ENCODE measurements at regions not wholly inside any gene's neighbourhood (a gene's known extent, or its start where the extent isn't known, plus 50 kb on each side); places are given as distances from the start of the nearest gene placed in this dataset.
"Not testable (repeated sequence)": the region's sequence is repeated elsewhere in the genome, so short reads cannot be mapped to it uniquely, and the experiment has no call there.

DNA sequence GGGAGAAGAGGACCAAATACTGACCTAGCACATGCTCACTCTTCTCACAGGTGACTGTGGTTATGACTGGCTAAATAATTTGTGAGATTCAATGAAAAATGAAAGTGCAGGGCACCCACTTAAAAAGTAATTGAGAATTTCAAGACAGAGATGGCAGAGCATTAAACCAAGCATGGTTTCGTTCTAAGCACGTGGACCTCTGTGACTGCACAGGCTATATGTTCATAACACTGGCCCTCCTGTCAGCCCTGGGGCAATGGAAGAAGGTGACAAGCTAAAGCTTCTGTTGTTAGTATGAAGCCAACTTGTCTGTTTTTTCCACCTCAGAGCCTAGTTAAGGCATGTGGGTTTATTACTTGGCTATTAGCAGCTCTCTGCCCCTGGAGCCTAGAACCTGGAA is 130.9 kb downstream of the FASLG start:
- peaks cover 1% of the 10 kb centered on the region for H3K27me3 ChIP-seq (replicated peaks; ENCODE audit: control insufficient read depth, insufficient read depth, low read length)
- no peak overlapping the region for H3K4me3 ChIP-seq (replicated peaks; ENCODE audit: low read depth, low read length)
- TF ChIP-seq, protein P1, sequence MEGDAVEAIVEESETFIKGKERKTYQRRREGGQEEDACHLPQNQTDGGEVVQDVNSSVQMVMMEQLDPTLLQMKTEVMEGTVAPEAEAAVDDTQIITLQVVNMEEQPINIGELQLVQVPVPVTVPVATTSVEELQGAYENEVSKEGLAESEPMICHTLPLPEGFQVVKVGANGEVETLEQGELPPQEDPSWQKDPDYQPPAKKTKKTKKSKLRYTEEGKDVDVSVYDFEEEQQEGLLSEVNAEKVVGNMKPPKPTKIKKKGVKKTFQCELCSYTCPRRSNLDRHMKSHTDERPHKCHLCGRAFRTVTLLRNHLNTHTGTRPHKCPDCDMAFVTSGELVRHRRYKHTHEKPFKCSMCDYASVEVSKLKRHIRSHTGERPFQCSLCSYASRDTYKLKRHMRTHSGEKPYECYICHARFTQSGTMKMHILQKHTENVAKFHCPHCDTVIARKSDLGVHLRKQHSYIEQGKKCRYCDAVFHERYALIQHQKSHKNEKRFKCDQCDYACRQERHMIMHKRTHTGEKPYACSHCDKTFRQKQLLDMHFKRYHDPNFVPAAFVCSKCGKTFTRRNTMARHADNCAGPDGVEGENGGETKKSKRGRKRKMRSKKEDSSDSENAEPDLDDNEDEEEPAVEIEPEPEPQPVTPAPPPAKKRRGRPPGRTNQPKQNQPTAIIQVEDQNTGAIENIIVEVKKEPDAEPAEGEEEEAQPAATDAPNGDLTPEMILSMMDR (IDR thresholded peaks at IDR 0.05; ENCODE audit: insufficient read depth, low read length, poor library complexity, severe bottlenecking), result no peak
- H3K36me3 ChIP-seq (ENCODE audit: control insufficient read depth, insufficient read depth, low read length), result no peaks in the 10 kb centered on the region
- DNase-seq (ENCODE audit: extremely low read depth, insufficient read length), result no peak

DNA sequence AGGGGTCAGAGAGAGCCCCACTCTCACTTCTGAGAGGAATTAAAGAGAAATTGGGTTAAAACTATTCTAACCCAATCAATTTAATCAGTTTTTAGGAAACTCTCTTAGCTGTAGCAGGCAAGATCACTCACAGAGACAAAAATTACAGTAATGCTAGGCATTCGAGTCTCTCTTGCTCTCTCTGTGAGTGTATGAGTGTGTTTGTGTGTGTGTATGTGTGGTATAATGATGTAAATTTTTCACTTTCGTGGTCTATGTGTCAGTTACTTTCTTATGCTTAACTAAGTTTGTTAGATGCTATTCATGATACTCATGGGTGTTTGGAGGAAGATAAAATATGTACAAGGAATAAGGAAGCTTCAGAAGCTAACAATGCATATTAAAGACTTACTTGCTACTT is 131.3 kb downstream of the FASLG start:
- peaks cover 1% of the 10 kb centered on the region for H3K27me3 ChIP-seq (replicated peaks; ENCODE audit: control insufficient read depth, insufficient read depth, low read length)
- H3K4me3 ChIP-seq (replicated peaks; ENCODE audit: low read depth, low read length), result no peak overlapping the region
- TF ChIP-seq, protein P1 (IDR thresholded peaks at IDR 0.05; ENCODE audit: insufficient read depth, low read length, poor library complexity, severe bottlenecking), result no peak
- no peak for DNase-seq (ENCODE audit: extremely low read depth, insufficient read length)
- no peaks in the 10 kb centered on the region for H3K36me3 ChIP-seq (ENCODE audit: control insufficient read depth, insufficient read depth, low read length)

DNA sequence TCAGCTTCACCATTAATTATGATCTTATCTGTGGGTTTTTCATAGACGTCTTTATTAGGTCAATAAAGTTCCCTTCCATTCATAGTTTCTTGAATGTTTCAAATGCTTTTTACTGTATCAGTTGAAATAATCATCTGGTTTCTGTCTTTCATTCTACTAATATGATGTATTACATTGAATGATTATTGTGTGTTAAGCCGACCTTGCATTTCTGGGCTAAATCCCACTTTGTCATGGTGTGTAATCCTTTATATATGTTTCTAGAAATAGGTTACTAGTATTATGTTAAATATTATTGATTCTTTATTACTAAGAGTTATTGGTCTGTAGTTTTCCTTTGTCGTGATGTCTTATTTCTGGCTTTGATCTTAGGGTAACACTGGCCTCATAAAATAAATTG is 134.9 kb downstream of the FASLG start:
- H3K27me3 ChIP-seq (replicated peaks; ENCODE audit: control insufficient read depth, insufficient read depth, low read length), result peaks cover under 1% of the 10 kb centered on the region
- TF ChIP-seq, protein P1 (IDR thresholded peaks at IDR 0.05; ENCODE audit: insufficient read depth, low read length, poor library complexity, severe bottlenecking), result no peak
- no peak overlapping the region for H3K4me3 ChIP-seq (replicated peaks; ENCODE audit: low read depth, low read length)
- H3K36me3 ChIP-seq (ENCODE audit: control insufficient read depth, insufficient read depth, low read length), result no peaks in the 10 kb centered on the region
- no peak for DNase-seq (ENCODE audit: extremely low read depth, insufficient read length)

DNA sequence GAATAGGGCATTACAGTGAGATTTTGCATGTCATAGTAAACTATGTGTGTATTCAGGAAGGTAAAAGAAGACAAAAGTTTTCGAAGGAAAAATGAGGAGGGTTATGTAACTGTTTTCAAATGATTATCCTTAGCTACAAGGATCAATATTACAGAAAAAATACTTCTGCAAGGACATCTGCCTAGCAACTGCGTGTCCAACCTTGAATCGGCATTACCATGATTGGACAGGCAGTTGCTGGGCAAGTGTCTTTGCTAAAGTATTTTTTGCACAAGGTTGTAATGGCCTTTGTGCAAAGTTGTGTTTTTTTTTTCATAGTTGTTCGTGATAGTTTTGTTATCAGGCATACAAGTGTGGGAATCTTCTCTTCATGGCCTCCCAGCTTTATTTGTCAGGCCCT is 136.8 kb downstream of the FASLG start:
- TF ChIP-seq, protein P1 (IDR thresholded peaks at IDR 0.05; ENCODE audit: insufficient read depth, low read length, poor library complexity, severe bottlenecking), result no peak
- Histone ChIP-seq H3K27me3 (replicated peaks; ENCODE audit: control insufficient read depth, insufficient read depth, low read length) (no peaks in the 10 kb centered on the region; the same call in 1 of the 2 replicates), H3K36me3 (ENCODE audit: control insufficient read depth, insufficient read depth, low read length) (no peaks in the 10 kb centered on the region), H3K4me3 (replicated peaks; ENCODE audit: low read depth, low read length) (no peak overlapping the region)
- DNase-seq (ENCODE audit: extremely low read depth, insufficient read length), result no peak

DNA sequence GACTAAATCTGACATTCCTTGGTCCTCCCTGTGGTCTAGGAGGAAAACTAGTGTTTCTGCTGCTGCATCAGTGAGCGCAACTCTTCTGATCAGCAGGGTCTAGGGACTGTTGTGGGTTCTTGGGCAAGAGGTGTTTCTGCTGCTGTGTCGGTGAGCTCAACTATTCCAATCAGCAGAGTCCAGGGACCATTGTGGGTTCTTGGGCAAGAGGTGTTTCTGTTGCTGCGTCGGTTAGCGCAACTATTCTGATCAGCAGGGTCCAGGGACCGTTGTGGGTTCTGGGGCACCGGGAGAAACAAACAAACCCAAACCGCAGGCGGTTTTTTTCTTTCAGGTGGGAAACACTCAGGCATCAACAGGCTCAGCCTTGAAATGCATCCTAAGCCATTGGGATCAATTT is 140.9 kb downstream of the FASLG start:
- not testable (repeated sequence) for H3K27me3 ChIP-seq (replicated peaks; ENCODE audit: control insufficient read depth, insufficient read depth, low read length); H3K36me3 ChIP-seq (ENCODE audit: control insufficient read depth, insufficient read depth, low read length); H3K4me3 ChIP-seq (replicated peaks; ENCODE audit: low read depth, low read length); DNase-seq (ENCODE audit: extremely low read depth, insufficient read length)

DNA sequence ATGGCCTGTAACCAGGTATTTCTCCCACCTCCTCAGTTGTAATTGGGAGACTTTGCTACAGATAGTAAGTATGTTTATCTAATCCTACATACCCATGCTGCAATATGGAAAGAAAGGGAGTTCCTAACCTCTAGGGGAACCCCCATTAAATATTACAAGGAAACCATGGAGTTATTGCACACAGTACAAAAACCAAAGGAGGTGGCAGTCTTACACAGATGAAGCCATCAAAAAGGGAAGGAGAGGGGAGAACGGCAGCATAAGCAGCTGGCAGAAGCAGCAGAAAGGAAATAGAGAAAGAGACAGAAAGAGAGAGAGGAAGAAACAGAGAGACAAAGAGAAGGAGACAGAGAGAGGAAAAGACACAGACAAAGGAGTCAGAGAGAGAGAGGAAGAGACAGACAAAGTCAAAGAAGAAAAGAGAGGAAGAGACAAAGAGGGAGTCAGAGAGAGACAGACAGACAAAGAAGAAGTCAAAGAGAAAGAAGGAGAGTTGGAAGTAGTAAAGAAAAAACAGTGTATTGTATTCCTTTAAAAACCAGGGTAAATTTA is 142.9 kb downstream of the FASLG start:
- no peaks in the 10 kb centered on the region; the same call in 1 of the 2 replicates for H3K27me3 ChIP-seq (replicated peaks; ENCODE audit: control insufficient read depth, insufficient read depth, low read length)
- TF ChIP-seq, protein P1 (IDR thresholded peaks at IDR 0.05; ENCODE audit: insufficient read depth, low read length, poor library complexity, severe bottlenecking), result no peak
- no peaks in the 10 kb centered on the region for H3K36me3 ChIP-seq (ENCODE audit: control insufficient read depth, insufficient read depth, low read length)
- no peak for DNase-seq (ENCODE audit: extremely low read depth, insufficient read length)
- no peak overlapping the region for H3K4me3 ChIP-seq (replicated peaks; ENCODE audit: low read depth, low read length)
